ENCODE measurements at regions not wholly inside any gene's neighbourhood (a gene's known extent, or its start where the extent isn't known, plus 50 kb on each side); places are given as distances from the start of the nearest gene placed in this dataset.

- TF ChIP-seq CTCF (IDR thresholded peaks at IDR 0.05) (no peak), POLR2A (IDR thresholded peaks at IDR 0.05) (no peak)
Observed at GRCh38 chr11:101342307-101342706, 212.7 kb upstream of the PGR start.

Data from adrenal gland (tissue), 5 donors.